GM12875 (cell line): ENCODE measurements at regions not wholly inside any gene's neighbourhood (a gene's known extent, or its start where the extent isn't known, plus 50 kb on each side); places are given as distances from the start of the nearest gene placed in this dataset.
A peak's percentile ranks its signal among the peaks of the same experiment; 100 is the strongest.

Experiments
- H3K4me3 ChIP-seq: one replicate; pipeline ENCODE4 v1.5.1; 2011; ENCODE audit warnings: low read depth, low read length, control low read depth
- TF ChIP-seq, protein P1 (sequence below): IDR thresholded peaks from 2 replicates; pipeline ENCODE4 v1.5.1; 2011; ENCODE audit warnings: low read depth, mild to moderate bottlenecking, control low read depth, inconsistent platforms, low read length, moderate library complexity, borderline replicate concordance; ENCODE audit not compliant: insufficient read depth

DNA sequence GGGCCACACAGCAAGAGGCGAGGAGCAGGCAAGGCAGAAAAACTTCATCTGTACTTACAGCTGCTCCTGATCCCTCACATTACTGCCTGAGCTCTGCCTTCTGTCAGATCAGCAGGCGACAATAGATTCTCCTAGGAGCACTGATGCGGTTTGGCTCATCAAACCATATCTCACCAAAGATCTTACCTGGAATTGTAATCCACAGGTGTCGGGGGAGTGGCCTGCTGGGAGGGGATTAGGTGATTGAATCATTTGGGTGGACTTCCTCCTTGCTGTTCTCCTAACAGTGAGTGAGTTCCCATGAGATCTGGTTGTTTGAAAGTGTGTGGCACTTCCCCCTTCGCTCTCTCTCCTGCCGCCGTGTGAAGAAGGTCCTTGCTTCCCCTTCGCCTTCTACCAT lies 647.3 kb downstream of the SOCS6 start:
- TF ChIP-seq, protein P1, sequence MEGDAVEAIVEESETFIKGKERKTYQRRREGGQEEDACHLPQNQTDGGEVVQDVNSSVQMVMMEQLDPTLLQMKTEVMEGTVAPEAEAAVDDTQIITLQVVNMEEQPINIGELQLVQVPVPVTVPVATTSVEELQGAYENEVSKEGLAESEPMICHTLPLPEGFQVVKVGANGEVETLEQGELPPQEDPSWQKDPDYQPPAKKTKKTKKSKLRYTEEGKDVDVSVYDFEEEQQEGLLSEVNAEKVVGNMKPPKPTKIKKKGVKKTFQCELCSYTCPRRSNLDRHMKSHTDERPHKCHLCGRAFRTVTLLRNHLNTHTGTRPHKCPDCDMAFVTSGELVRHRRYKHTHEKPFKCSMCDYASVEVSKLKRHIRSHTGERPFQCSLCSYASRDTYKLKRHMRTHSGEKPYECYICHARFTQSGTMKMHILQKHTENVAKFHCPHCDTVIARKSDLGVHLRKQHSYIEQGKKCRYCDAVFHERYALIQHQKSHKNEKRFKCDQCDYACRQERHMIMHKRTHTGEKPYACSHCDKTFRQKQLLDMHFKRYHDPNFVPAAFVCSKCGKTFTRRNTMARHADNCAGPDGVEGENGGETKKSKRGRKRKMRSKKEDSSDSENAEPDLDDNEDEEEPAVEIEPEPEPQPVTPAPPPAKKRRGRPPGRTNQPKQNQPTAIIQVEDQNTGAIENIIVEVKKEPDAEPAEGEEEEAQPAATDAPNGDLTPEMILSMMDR = no peak
- no peak overlapping the region for H3K4me3 ChIP-seq

DNA sequence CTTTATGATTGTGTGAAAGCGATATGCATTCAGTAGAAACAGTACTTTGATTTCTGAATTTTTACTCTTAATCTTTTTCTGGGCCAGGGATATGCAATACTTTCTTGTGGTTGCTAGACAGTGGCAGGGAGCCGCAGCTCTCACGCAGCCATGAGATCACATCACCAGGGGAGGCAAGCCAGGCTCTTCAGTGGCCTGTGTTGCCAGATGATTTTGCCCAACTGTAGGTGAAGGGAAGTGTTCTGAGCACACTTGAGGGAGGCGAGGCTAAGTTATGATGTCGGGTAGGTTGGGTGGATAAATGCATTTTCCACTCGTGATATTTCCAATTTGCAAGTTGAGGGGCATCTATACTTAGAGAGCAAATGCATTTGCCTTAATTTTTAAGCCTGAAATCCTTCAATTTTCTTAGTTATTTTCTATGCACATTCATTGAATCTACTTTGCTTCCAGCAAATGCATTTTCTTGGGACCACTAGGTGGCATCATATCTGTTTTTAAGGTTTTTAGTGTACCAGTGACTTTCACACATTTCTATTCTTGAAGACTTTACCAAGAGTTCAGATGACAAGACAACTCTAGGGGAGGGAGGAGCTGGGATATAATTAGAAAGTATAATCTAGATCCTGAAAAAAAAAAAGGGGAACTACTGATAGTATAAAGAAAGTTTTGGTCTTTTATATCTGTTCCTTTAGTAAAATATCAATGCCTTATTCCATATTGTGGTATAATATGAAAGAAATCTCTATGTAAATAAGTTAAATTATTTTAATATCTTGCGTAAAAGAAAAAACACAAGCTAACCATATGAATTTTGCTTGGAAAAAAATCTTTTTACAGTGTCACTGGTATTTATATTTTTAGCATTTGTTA lies 643.3 kb downstream of the SOCS6 start:
- TF ChIP-seq, protein P1 = peak; percentile 36; the same call in 1 of the 2 replicates
- no peak overlapping the region for H3K4me3 ChIP-seq

DNA sequence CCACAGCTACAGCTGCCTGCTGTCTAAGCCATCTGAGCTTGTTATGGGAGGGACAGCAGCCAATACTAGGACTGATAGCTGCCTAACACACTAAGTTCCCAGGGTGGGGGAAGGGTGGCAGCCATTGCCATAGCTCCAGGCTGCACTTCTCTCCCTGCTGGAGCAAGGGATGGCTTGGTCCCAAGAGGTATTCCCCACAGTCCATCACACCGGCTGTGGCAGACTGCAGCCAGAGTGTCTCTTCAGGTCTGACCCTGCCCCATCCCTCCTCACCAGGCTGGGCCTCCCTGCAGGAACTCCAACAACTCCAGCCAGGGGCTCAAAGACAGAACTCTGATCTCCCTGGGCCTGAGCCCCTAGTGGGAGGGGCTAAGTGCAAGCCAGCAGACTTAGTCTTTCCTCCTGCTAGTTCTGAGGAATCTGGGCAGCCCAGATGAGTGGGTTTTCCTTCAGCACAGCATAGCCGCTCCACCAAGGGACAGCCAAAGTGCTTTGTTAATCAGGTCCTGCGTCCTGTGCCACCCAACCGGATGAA lies 632.1 kb downstream of the SOCS6 start:
- H3K4me3 ChIP-seq = no peak overlapping the region
- TF ChIP-seq, protein P1 = no peak

DNA sequence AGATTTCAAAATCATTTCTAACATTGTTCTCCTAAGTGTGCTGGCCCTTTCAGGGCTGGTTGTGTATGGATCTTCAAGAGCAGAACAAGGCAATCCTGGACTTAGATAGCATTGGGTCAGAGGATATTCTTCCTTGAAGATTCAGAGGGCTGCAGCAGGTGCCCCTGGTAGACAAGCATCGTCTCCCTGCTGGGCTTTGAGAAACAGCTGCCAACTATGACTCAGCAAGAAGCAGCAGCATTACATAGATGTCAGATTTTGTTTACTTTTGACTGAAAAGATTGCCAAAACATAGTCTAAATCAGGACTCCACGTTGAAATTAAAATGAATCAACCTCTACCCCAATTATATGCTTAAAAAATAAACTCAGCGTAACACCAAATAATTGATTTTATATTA lies 618.8 kb downstream of the SOCS6 start:
- TF ChIP-seq, protein P1 = no peak
- H3K4me3 ChIP-seq = no peak overlapping the region

DNA sequence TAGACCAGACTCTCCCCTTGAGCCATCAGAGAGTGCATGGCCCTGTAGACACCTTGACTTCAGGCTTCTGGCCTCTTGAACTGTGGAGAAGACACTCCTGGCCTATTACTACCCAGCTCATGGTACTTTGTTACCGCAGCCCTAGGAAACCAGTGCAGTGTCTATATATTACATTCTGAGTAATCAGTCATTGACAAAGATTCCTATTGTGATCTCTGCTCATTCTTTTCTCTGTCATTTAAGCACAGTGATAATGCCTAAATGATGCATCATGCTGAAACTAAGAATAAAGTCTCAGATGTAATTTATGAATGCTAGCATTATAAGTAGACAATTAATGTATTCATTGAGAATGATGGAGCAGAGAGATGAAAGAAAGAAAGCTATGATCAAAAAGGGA lies 603.5 kb downstream of the SOCS6 start:
- TF ChIP-seq, protein P1 = no peak
- H3K4me3 ChIP-seq = no peak overlapping the region

DNA sequence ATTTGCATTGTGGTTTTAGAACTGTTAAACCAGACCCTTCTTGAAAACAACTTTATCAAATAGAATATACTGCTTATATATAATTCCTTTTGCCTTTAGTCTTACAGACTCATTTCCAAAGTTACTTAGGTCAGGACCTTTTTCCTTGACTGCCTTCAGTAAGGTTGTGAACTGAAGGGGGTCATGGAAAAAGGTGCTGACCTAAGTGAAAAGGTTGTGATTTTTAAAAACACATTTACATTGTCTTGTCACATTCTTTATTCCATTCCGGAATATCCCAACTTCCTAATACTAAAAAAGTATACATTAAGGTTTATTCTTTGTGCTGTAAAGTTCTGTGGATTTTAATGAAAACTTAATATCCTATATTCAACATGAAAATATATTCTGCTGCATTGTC lies 581.4 kb downstream of the SOCS6 start:
- no peak overlapping the region for H3K4me3 ChIP-seq
- TF ChIP-seq, protein P1 = no peak

DNA sequence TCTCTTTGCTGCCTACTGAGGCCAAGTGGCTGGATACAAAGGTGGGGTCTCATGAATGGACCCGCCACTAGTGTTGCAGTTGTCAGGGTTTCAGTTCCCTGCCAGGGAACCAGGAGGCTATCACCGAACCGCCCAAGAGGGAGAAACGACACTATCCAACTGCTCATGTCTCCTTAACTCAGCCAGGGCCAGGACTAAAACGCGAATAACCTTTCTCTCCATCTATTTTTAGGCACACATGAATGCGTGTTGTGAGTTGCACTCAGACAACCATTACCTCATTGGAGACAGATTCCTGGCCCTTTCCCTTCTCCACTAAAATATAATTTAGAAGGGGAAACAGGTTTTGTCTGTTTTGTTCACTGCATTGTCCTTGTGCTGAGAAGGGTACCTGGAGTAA lies 559.5 kb downstream of the SOCS6 start:
- TF ChIP-seq, protein P1 = no peak
- no peak overlapping the region for H3K4me3 ChIP-seq
